GM10266 (cell line): ENCODE measurements at regions not wholly inside any gene's neighbourhood (a gene's known extent, or its start where the extent isn't known, plus 50 kb on each side); places are given as distances from the start of the nearest gene placed in this dataset.
"Not testable (repeated sequence)": the region's sequence is repeated elsewhere in the genome, so short reads cannot be mapped to it uniquely, and the experiment has no call there.

Experiments used
- DNase-seq: peaks from one replicate; pipeline ENCODE4 v3.0.0; 2012; ENCODE audit errors: extremely low spot score
- TF ChIP-seq, protein P1 (sequence below): IDR thresholded peaks from 2 replicates; pipeline ENCODE4 v1.5.1; 2012; ENCODE audit warnings: mild to moderate bottlenecking, low read depth; ENCODE audit not compliant: control insufficient read depth, insufficient read depth; ENCODE audit errors: missing control alignments

DNA sequence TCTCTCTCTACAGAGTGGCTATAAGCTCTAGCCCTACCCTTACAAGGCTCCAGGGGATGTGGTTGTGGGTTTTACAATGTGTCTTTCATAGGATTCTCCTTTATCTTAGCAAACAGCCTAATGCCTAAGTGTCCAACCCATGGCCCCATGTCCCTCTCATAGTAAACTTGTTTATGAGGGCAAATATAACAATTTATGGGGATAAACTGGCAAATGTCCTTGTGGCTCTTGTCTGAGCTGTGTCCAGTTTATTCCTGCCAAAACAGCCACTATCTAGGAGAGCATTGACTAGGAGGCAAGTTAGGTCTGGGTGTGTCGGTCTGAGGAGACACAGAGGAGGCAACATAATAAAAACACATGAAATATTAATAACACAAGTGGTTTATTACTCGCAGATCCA lies 335.1 kb downstream of the IZUMO3 start:
- no peak for DNase-seq
- TF ChIP-seq, protein P1, sequence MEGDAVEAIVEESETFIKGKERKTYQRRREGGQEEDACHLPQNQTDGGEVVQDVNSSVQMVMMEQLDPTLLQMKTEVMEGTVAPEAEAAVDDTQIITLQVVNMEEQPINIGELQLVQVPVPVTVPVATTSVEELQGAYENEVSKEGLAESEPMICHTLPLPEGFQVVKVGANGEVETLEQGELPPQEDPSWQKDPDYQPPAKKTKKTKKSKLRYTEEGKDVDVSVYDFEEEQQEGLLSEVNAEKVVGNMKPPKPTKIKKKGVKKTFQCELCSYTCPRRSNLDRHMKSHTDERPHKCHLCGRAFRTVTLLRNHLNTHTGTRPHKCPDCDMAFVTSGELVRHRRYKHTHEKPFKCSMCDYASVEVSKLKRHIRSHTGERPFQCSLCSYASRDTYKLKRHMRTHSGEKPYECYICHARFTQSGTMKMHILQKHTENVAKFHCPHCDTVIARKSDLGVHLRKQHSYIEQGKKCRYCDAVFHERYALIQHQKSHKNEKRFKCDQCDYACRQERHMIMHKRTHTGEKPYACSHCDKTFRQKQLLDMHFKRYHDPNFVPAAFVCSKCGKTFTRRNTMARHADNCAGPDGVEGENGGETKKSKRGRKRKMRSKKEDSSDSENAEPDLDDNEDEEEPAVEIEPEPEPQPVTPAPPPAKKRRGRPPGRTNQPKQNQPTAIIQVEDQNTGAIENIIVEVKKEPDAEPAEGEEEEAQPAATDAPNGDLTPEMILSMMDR = no peak

DNA sequence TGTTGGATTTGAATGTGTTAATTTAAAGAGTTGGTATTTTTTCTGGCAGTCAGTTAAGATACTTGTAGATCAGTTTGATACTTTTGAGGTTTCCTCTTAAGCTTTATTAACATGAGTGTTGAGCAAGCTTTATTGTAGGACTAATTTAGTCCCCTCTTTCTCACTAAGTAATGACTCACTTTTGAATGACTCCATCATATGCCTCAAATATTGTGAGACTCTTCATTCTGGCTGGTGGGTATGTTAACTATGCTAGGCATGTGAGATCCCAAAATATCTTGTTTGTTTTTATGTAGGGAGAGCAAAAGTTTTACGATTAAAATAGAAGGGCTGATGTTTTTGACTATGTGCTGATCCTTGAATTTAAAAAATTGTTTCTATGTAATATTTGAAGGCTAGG lies 355.7 kb downstream of the IZUMO3 start:
- TF ChIP-seq, protein P1 = no peak
- no peak for DNase-seq

DNA sequence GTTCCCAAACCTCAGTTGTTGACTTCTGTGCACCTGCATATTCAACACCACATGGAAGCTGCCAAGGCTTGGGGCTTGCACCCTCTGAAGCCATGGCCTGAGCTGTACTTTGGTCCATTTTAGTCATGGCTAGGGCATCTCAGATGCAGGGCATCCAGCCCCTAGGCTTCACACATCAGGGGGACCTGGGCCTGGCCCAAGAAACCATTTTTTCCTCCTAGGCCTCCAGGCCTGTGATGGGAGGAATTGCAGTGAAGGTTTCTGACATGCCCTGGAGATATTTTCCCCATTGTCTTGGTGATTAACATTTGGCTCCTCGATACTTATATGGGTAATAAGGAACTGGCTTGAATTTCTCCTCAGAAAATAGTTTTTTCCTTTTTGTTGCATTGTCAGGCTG lies 354.5 kb upstream of the ELAVL2 start:
- DNase-seq = not testable (repeated sequence)

DNA sequence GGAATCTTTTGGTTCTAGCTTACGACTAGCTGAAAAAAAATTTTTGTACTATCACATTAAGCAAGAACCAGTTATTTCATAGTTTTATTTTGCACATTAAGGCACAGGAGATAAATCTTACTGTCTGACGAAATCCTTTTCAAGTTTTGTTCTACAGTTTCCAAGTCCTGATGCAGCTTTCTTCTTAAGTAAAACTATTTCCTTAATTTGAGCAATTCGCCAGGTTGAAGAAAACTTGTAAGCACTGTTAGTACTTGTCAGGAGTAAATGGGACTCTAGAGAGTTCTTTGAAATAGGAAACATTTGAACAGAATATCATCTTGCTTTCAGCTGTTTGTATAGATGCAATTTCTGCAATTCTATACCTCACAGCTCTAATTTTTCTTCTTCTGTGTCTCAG lies 318.8 kb upstream of the ELAVL2 start:
- TF ChIP-seq, protein P1 = no peak
- no peak for DNase-seq

DNA sequence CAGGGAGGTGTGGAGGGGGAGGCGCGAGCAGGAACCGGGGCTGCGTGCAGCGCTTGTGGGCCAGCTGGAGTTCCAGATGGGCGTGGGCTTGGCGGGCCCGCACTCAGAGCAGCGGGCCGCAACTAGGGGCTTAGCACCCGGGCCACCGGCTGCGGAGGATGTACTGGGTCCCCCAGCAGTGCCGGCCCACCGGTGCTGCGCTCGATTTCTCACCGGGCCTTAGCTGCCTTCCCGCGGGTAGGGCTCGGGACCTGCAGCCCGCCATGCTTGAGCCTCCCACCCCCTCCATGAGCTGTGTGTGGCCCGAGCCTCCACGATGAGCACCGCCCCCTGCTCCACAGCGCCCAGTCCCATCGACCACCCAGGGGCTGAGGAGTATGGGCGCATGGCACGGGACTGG lies 309.0 kb upstream of the ELAVL2 start:
- not testable (repeated sequence) for DNase-seq

DNA sequence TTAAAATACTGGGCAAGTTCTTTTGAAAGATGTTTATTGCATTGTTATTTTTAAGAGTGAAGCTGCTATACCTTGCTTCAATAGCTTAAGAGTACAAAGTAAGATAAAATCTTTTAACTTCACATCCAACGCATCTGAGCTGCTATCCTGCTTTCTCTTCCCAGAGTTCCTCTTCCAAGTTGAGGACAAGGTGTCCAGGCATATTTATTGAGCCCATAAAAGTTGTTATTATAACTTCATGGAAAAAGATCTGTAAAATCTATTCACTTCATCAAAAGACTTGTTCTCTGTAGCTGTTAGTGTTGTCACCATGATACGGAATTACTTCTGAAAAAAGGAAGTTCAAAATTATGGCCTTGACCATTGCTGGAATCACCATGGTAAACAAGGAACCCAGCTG lies 306.2 kb upstream of the ELAVL2 start:
- TF ChIP-seq, protein P1 = no peak
- DNase-seq = no peak

DNA sequence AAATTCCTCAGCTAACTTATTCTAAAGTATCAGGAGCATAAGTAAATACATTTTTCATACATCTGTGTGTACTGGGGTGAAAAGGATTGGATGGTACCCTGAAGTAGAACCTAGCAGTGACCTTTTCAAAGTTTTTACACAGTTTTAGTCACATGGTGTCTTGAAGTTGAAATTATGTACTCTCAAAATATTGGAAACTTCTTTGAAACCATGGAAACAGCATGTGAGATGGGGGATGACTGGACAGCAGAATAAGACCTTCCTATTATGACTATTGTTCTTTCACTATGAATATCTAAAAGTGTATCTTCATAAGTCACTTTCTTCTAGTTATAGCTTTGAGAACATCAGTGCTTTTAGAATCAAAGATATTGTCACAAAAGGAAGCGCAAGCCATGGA lies 301.5 kb upstream of the ELAVL2 start:
- no peak for DNase-seq
- TF ChIP-seq, protein P1 = no peak

DNA sequence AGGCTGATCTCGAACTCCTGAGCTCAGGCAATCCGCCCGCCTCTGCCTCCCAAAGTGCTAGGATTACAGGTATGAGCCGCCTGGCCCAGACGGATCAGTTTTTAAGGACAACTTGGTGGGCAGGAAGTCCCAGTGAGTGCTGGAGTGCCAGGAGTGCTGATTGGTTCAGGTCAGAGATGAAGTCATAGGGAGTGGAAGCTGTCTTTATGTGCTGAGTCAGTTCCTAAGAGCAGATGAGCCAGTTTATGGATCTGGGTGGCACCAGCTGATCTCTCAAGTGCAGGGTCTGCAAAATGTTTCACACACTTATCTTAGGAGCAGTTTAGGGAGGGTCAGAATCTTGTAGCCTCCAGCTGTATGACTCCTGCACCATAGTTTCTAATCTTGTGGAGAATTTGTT lies 292.1 kb upstream of the ELAVL2 start:
- TF ChIP-seq, protein P1 = no peak
- no peak for DNase-seq
